Hepatocyte (in vitro differentiated cells): ENCODE measurements at regions not wholly inside any gene's neighbourhood (a gene's known extent, or its start where the extent isn't known, plus 50 kb on each side); places are given as distances from the start of the nearest gene placed in this dataset.
"Not testable (repeated sequence)": the region's sequence is repeated elsewhere in the genome, so short reads cannot be mapped to it uniquely, and the experiment has no call there.

ENCODE experiments used
- DNase-seq: peaks from one replicate; pipeline ENCODE4 v3.0.0-alpha.2; 2016; ENCODE audit warnings: low spot score
- H2AFZ ChIP-seq: fragments of 200-600 bp; sonication (generic); 2 replicates; pipeline ENCODE4 v1.6.0; 2016; ENCODE audit warnings: antibody characterized with exemption, mild to moderate bottlenecking
- H3K27ac ChIP-seq: fragments of 200-600 bp; sonication (generic); 2 replicates; pipeline ENCODE4 v1.5.1; 2016; ENCODE audit warnings: mild to moderate bottlenecking
- H3K27me3 ChIP-seq: fragments of 200-600 bp; sonication (generic); 2 replicates; pipeline ENCODE4 v1.6.1; 2016
- H3K36me3 ChIP-seq: fragments of 200-600 bp; sonication (generic); replicated peaks from 2 replicates; pipeline ENCODE4 v1.5.1; 2016; ENCODE audit warnings: low read depth; ENCODE audit not compliant: insufficient read depth
- H3K4me1 ChIP-seq: fragments of 200-600 bp; sonication (generic); 2 replicates; pipeline ENCODE4 v1.5.1; 2016; ENCODE audit warnings: mild to moderate bottlenecking, moderate library complexity; ENCODE audit not compliant: insufficient read depth
- H3K4me2 ChIP-seq: fragments of 200-600 bp; sonication (generic); 2 replicates; pipeline ENCODE4 v1.6.0; 2016
- H3K4me3 ChIP-seq: fragments of 200-600 bp; sonication (generic); 2 replicates; pipeline ENCODE4 v1.5.1; 2016; ENCODE audit warnings: mild to moderate bottlenecking
- H3K79me2 ChIP-seq: fragments of 200-600 bp; sonication (generic); 2 replicates; pipeline ENCODE4 v1.6.0; 2017; ENCODE audit warnings: mild to moderate bottlenecking
- H3K9me2 ChIP-seq: fragments of 200-600 bp; sonication (generic); replicated peaks from 2 replicates; pipeline ENCODE4 v1.6.0; 2017; ENCODE audit warnings: mild to moderate bottlenecking; ENCODE audit not compliant: insufficient read depth
- H3K9me3 ChIP-seq: fragments of 200-600 bp; sonication (generic); 2 replicates; pipeline ENCODE4 v1.5.1; 2016; ENCODE audit warnings: low read depth, mild to moderate bottlenecking
- H4K20me1 ChIP-seq: fragments of 200-600 bp; sonication (generic); 2 replicates; pipeline ENCODE4 v1.6.0; 2016; ENCODE audit warnings: mild to moderate bottlenecking; ENCODE audit not compliant: insufficient read depth, poor library complexity, severe bottlenecking
- EZH2 ChIP-seq: fragments of 200-600 bp; sonication (generic); IDR thresholded peaks from 2 replicates; pipeline ENCODE4 v1.6.1; 2016; ENCODE audit warnings: antibody characterized with exemption, mild to moderate bottlenecking, borderline replicate concordance
- EZH2phosphoT487 ChIP-seq: fragments of 200-600 bp; sonication (generic); IDR thresholded peaks from one replicate; pipeline ENCODE4 v1.6.1; 2018; ENCODE audit warnings: antibody characterized with exemption, mild to moderate bottlenecking, low read depth, moderate library complexity; ENCODE audit not compliant: unreplicated experiment, severe bottlenecking
- WGBS: methylation state at CpG from one replicate; pipeline ENCODE4 v1.1.6; 2016; ENCODE audit warnings: low lambda C conversion rate; ENCODE audit errors: missing lambda C conversion rate; 5-methylcytosine and 5-hydroxymethylcytosine counted together
- TF ChIP-seq, protein P1 (sequence below): fragments of 200-600 bp; sonication (generic); IDR thresholded peaks from 2 replicates; pipeline ENCODE4 v1.5.1; 2016; ENCODE audit warnings: antibody characterized with exemption, mild to moderate bottlenecking; ENCODE audit not compliant: poor library complexity

- Histone ChIP-seq H3K4me2 (no peak overlapping the region), H3K79me2 (no peaks in the 10 kb centered on the region), H4K20me1 (no peaks in the 10 kb centered on the region), H3K4me1 (peaks cover 4% of the 10 kb centered on the region), H3K27me3 (no peaks in the 10 kb centered on the region), H3K36me3 (no peaks in the 10 kb centered on the region), H3K27ac (no peak overlapping the region), H3K9me2 (no peaks in the 10 kb centered on the region), H2AFZ (no peak overlapping the region), H3K4me3 (no peak overlapping the region), H3K9me3 (no peaks in the 10 kb centered on the region)
- 58% methylated on average over 4 of the region's 4 CpGs for WGBS
- DNase-seq: no peak
- no peak for TF ChIP-seq EZH2
- TF ChIP-seq, protein P1, sequence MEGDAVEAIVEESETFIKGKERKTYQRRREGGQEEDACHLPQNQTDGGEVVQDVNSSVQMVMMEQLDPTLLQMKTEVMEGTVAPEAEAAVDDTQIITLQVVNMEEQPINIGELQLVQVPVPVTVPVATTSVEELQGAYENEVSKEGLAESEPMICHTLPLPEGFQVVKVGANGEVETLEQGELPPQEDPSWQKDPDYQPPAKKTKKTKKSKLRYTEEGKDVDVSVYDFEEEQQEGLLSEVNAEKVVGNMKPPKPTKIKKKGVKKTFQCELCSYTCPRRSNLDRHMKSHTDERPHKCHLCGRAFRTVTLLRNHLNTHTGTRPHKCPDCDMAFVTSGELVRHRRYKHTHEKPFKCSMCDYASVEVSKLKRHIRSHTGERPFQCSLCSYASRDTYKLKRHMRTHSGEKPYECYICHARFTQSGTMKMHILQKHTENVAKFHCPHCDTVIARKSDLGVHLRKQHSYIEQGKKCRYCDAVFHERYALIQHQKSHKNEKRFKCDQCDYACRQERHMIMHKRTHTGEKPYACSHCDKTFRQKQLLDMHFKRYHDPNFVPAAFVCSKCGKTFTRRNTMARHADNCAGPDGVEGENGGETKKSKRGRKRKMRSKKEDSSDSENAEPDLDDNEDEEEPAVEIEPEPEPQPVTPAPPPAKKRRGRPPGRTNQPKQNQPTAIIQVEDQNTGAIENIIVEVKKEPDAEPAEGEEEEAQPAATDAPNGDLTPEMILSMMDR: no peak
- TF ChIP-seq EZH2phosphoT487: no peak
These were observed 790.3 kb upstream of the HTR2C start for GRCh38 chrX:113793563-113793962.

GRCh38 chrX:113790987-113791386 lies 792.9 kb upstream of the HTR2C start:
- no peaks in the 10 kb centered on the region for H4K20me1 ChIP-seq
- H3K4me3 ChIP-seq: no peak overlapping the region
- no peaks in the 10 kb centered on the region for H3K9me3 ChIP-seq
- WGBS: 73% methylated on average over 1 of the region's 1 CpG
- no peak overlapping the region for H3K4me2 ChIP-seq
- no peaks in the 10 kb centered on the region for H3K36me3 ChIP-seq
- H3K79me2 ChIP-seq: no peaks in the 10 kb centered on the region
- H2AFZ ChIP-seq: no peak overlapping the region
- no peak for DNase-seq
- H3K9me2 ChIP-seq: no peaks in the 10 kb centered on the region
- TF ChIP-seq, protein P1: no peak
- TF ChIP-seq EZH2 (no peak), EZH2phosphoT487 (no peak)
- no peaks in the 10 kb centered on the region for H3K27me3 ChIP-seq
- no peaks in the 10 kb centered on the region for H3K4me1 ChIP-seq
- no peak overlapping the region for H3K27ac ChIP-seq

DNA sequence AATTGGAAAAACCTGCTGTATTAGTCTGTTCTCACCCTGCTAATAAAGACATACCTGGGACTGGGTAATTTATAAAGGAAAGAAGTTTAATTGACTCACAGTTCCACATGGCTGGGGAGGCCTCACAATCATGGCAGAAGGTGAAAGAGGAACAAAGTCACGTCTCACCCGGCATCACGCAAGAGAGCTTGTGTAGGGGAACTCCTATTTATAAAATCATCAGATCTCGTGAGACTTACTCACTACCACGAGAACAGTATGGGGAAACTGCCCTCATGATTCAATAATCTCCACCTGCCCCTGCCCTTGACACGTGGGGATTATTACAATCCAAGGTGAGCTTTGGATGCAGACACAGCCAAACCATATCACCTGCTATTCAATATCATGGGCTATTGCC lies 799.1 kb upstream of the HTR2C start:
- WGBS: 92% methylated on average over 6 of the region's 6 CpGs
- not testable (repeated sequence) for H3K79me2 ChIP-seq, DNase-seq, H3K4me3 ChIP-seq, H4K20me1 ChIP-seq, H3K9me2 ChIP-seq, H3K4me1 ChIP-seq, H3K27me3 ChIP-seq, H3K27ac ChIP-seq, H3K36me3 ChIP-seq, H3K9me3 ChIP-seq, H3K4me2 ChIP-seq, H2AFZ ChIP-seq

- Histone ChIP-seq H3K4me2 (no peak overlapping the region), H2AFZ (no peak overlapping the region), H3K79me2 (no peaks in the 10 kb centered on the region), H3K36me3 (no peaks in the 10 kb centered on the region), H3K4me3 (no peak overlapping the region), H3K27me3 (no peaks in the 10 kb centered on the region), H4K20me1 (no peaks in the 10 kb centered on the region), H3K9me3 (no peaks in the 10 kb centered on the region), H3K4me1 (no peaks in the 10 kb centered on the region), H3K27ac (no peak overlapping the region), H3K9me2 (no peaks in the 10 kb centered on the region)
- no peak for DNase-seq
- no peak for TF ChIP-seq EZH2phosphoT487
- TF ChIP-seq EZH2: no peak
- TF ChIP-seq, protein P1: no peak
- WGBS: 85% methylated on average over 2 of the region's 2 CpGs
These were observed 813.1 kb upstream of the HTR2C start for GRCh38 chrX:113770806-113771205.
